ENCODE measurements at regions not wholly inside any gene's neighbourhood (a gene's known extent, or its start where the extent isn't known, plus 50 kb on each side); places are given as distances from the start of the nearest gene placed in this dataset.

- POLR2A ChIA-PET = interaction anchor here in 1 of 2 donors (0.6 kb wide), 1 partner anchor 807 kb away, joined by 3 read pairs; no protein-coding TSS in a partner anchor
- 75% methylated on average over 4 of the region's 8 CpGs for WGBS (ENCODE audit: insufficient coverage)
- no peaks in the 10 kb centered on the region for H3K9me3 ChIP-seq
Observed at GRCh38 chr9:99305124-99305523, 83.0 kb downstream of the SEC61B start.

GRCh38 chr9:99305820-99306811 lies 84.0 kb downstream of the SEC61B start:
- no peaks in the 10 kb centered on the region for H3K36me3 Mint-ChIP-seq
- Histone ChIP-seq H3K9me3 (no peaks in the 10 kb centered on the region), H3K27ac (ENCODE audit: low read length) (no peak overlapping the region), H3K4me3 (ENCODE audit: control insufficient read depth in 1 of 2, extremely low read depth in 1 of 2, low read length in 1 of 2) (no peak overlapping the region), H3K36me3 (ENCODE audit: control insufficient read depth in 2 of 2, extremely low read depth in 1 of 2, insufficient read depth in 1 of 2, low read length in 1 of 2) (no peaks in the 10 kb centered on the region), H3K4me1 (ENCODE audit: control insufficient read depth in 1 of 2, extremely low read depth in 1 of 2, insufficient read depth in 2 of 2, low read length in 2 of 2) (no peaks in the 10 kb centered on the region), H3K27me3 (replicated peaks in 1 of 2; ENCODE audit: control insufficient read depth in 2 of 2, extremely low read depth in 1 of 2, insufficient read depth in 2 of 2, low read length in 1 of 2) (peaks cover 0 to 8% of the 10 kb centered on the region in 2 experiments)
- no peak overlapping the region for H3K27ac Mint-ChIP-seq
- no peak for ATAC-seq (replicated peaks in 1 of 4)
- no peak for DNase-seq
- WGBS (ENCODE audit: insufficient coverage) = 91% methylated on average over 37 of the region's 41 CpGs
- H3K4me1 Mint-ChIP-seq = no peaks in the 10 kb centered on the region
- no peak overlapping the region for H3K4me3 Mint-ChIP-seq
- no peaks in the 10 kb centered on the region for H3K9me3 Mint-ChIP-seq
- ChIA-PET POLR2A (no interaction called here), CTCF (no interaction called here)
- peaks cover 11 to 23% of the 10 kb centered on the region in 2 donors for H3K27me3 Mint-ChIP-seq

More at GRCh38 chr9:99305124-99305523, 83.0 kb downstream of the SEC61B start:
- no peaks in the 10 kb centered on the region for H3K36me3 ChIP-seq (ENCODE audit: control insufficient read depth in 2 of 2, extremely low read depth in 1 of 2, insufficient read depth in 1 of 2, low read length in 1 of 2)
- H3K27ac Mint-ChIP-seq = no peak overlapping the region
- CTCF ChIA-PET = no interaction called here
- H3K4me1 Mint-ChIP-seq = no peaks in the 10 kb centered on the region
- no peak overlapping the region for H3K4me3 Mint-ChIP-seq
- H3K27me3 ChIP-seq (replicated peaks in 1 of 2; ENCODE audit: control insufficient read depth in 2 of 2, extremely low read depth in 1 of 2, insufficient read depth in 2 of 2, low read length in 1 of 2) = peaks cover 0 to 8% of the 10 kb centered on the region in 2 experiments
- peaks cover 11 to 23% of the 10 kb centered on the region in 2 donors for H3K27me3 Mint-ChIP-seq
- no peak overlapping the region for H3K27ac ChIP-seq (ENCODE audit: low read length)
- no peak for DNase-seq
- ATAC-seq (replicated peaks in 1 of 4) = no peak
- H3K36me3 Mint-ChIP-seq = no peaks in the 10 kb centered on the region
- H3K9me3 Mint-ChIP-seq = no peaks in the 10 kb centered on the region
- no peak overlapping the region for H3K4me3 ChIP-seq (ENCODE audit: control insufficient read depth in 1 of 2, extremely low read depth in 1 of 2, low read length in 1 of 2)
- no peaks in the 10 kb centered on the region for H3K4me1 ChIP-seq (ENCODE audit: control insufficient read depth in 1 of 2, extremely low read depth in 1 of 2, insufficient read depth in 2 of 2, low read length in 2 of 2)

GRCh38 chr9:99307851-99308250 lies 85.8 kb downstream of the SEC61B start:
- H3K4me3 Mint-ChIP-seq = no peak overlapping the region
- CTCF ChIA-PET = no interaction called here

GRCh38 chr9:99309141-99309939 lies 87.3 kb downstream of the SEC61B start:
- Mint-ChIP-seq H3K9me3 (no peaks in the 10 kb centered on the region), H3K4me1 (no peaks in the 10 kb centered on the region), H3K27me3 (peaks cover 4 to 7% of the 10 kb centered on the region in 2 donors), H3K4me3 (no peak overlapping the region), H3K36me3 (no peaks in the 10 kb centered on the region), H3K27ac (no peak overlapping the region)
- WGBS (ENCODE audit: insufficient coverage) = no CpG with 5 or more reads among the region's 7 CpGs
- Histone ChIP-seq H3K9me3 (no peaks in the 10 kb centered on the region), H3K36me3 (ENCODE audit: control insufficient read depth in 2 of 2, extremely low read depth in 1 of 2, insufficient read depth in 1 of 2, low read length in 1 of 2) (no peaks in the 10 kb centered on the region), H3K27ac (ENCODE audit: low read length) (no peak overlapping the region), H3K4me3 (ENCODE audit: control insufficient read depth in 1 of 2, extremely low read depth in 1 of 2, low read length in 1 of 2) (no peak overlapping the region), H3K27me3 (replicated peaks in 1 of 2; ENCODE audit: control insufficient read depth in 2 of 2, extremely low read depth in 1 of 2, insufficient read depth in 2 of 2, low read length in 1 of 2) (peaks cover 0 to 8% of the 10 kb centered on the region in 2 experiments), H3K4me1 (ENCODE audit: control insufficient read depth in 1 of 2, extremely low read depth in 1 of 2, insufficient read depth in 2 of 2, low read length in 2 of 2) (no peaks in the 10 kb centered on the region)
- no peak for ATAC-seq (replicated peaks in 1 of 4)
- no peak for DNase-seq
- CTCF ChIA-PET = no interaction called here
- POLR2A ChIA-PET = no interaction called here

More at GRCh38 chr9:99307851-99308250, 85.8 kb downstream of the SEC61B start:
- WGBS (ENCODE audit: insufficient coverage) = 50% methylated on average over 2 of the region's 4 CpGs
- no peaks in the 10 kb centered on the region for H3K36me3 Mint-ChIP-seq
- no peaks in the 10 kb centered on the region for H3K4me1 Mint-ChIP-seq
- H3K4me1 ChIP-seq (ENCODE audit: control insufficient read depth in 1 of 2, extremely low read depth in 1 of 2, insufficient read depth in 2 of 2, low read length in 2 of 2) = no peaks in the 10 kb centered on the region
- H3K27ac ChIP-seq (ENCODE audit: low read length) = no peak overlapping the region
- H3K9me3 ChIP-seq = no peaks in the 10 kb centered on the region
- H3K4me3 ChIP-seq (ENCODE audit: control insufficient read depth in 1 of 2, extremely low read depth in 1 of 2, low read length in 1 of 2) = no peak overlapping the region
- POLR2A ChIA-PET = no interaction called here
- H3K27me3 ChIP-seq (replicated peaks in 1 of 2; ENCODE audit: control insufficient read depth in 2 of 2, extremely low read depth in 1 of 2, insufficient read depth in 2 of 2, low read length in 1 of 2) = peaks cover 0 to 8% of the 10 kb centered on the region in 2 experiments
- DNase-seq = no peak
- no peak overlapping the region for H3K27ac Mint-ChIP-seq
- no peak for ATAC-seq (replicated peaks in 1 of 4)
- H3K9me3 Mint-ChIP-seq = no peaks in the 10 kb centered on the region
- H3K36me3 ChIP-seq (ENCODE audit: control insufficient read depth in 2 of 2, extremely low read depth in 1 of 2, insufficient read depth in 1 of 2, low read length in 1 of 2) = no peaks in the 10 kb centered on the region
- H3K27me3 Mint-ChIP-seq = peaks cover 7 to 16% of the 10 kb centered on the region in 2 donors

DNA sequence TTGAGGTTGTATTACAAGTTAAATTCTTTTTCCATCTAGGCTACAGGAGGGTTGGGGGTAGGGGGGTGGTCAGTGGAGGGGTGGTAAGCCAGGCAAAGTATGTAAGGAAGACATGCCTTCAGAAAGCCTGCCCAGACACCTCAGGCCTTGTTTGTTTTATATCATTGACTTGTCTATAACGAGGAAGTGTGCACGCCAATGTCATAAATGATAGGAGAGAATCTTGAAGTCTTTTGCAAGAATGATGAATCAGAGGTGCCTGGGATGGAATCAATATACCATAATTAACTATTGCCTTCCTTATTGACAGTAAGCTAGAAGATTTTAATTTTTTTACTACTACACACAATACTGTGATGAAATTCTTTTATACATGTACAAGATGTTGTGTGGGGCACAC lies 90.7 kb downstream of the SEC61B start:
- Histone ChIP-seq H3K27ac (ENCODE audit: low read length) (no peak overlapping the region), H3K27me3 (replicated peaks in 1 of 2; ENCODE audit: control insufficient read depth in 2 of 2, extremely low read depth in 1 of 2, insufficient read depth in 2 of 2, low read length in 1 of 2) (peaks cover 0 to 6% of the 10 kb centered on the region in 2 experiments), H3K9me3 (no peaks in the 10 kb centered on the region), H3K36me3 (ENCODE audit: control insufficient read depth in 2 of 2, extremely low read depth in 1 of 2, insufficient read depth in 1 of 2, low read length in 1 of 2) (no peaks in the 10 kb centered on the region), H3K4me1 (ENCODE audit: control insufficient read depth in 1 of 2, extremely low read depth in 1 of 2, insufficient read depth in 2 of 2, low read length in 2 of 2) (no peaks in the 10 kb centered on the region), H3K4me3 (ENCODE audit: control insufficient read depth in 1 of 2, extremely low read depth in 1 of 2, low read length in 1 of 2) (no peak overlapping the region)
- no CpG with 5 or more reads among the region's 2 CpGs for WGBS (ENCODE audit: insufficient coverage)
- peaks cover 12 to 14% of the 10 kb centered on the region in 2 donors for H3K27me3 Mint-ChIP-seq
- ChIA-PET CTCF (no interaction called here), POLR2A (no interaction called here)
- H3K36me3 Mint-ChIP-seq = no peaks in the 10 kb centered on the region
- H3K4me3 Mint-ChIP-seq = no peak overlapping the region
- no peak overlapping the region for H3K27ac Mint-ChIP-seq
- no peak for ATAC-seq (replicated peaks in 1 of 4)
- H3K9me3 Mint-ChIP-seq = no peaks in the 10 kb centered on the region
- no peak for DNase-seq
- no peaks in the 10 kb centered on the region for H3K4me1 Mint-ChIP-seq

- no peak for DNase-seq
- no peak overlapping the region for H3K4me3 ChIP-seq (ENCODE audit: control insufficient read depth in 1 of 2, extremely low read depth in 1 of 2, low read length in 1 of 2)
- ChIA-PET POLR2A (interaction anchor here in 1 of 2 donors (0.9 kb wide), 1 partner anchor 158 kb away, joined by 3 read pairs; no protein-coding TSS in a partner anchor), CTCF (no interaction called here)
- Mint-ChIP-seq H3K36me3 (no peaks in the 10 kb centered on the region), H3K27ac (no peak overlapping the region), H3K4me1 (no peaks in the 10 kb centered on the region), H3K27me3 (peaks cover 25 to 34% of the 10 kb centered on the region in 2 donors), H3K9me3 (no peaks in the 10 kb centered on the region), H3K4me3 (no peak overlapping the region)
- no peaks in the 10 kb centered on the region for H3K36me3 ChIP-seq (ENCODE audit: control insufficient read depth in 2 of 2, extremely low read depth in 1 of 2, insufficient read depth in 1 of 2, low read length in 1 of 2)
- peaks cover 0 to 6% of the 10 kb centered on the region in 2 experiments for H3K27me3 ChIP-seq (replicated peaks in 1 of 2; ENCODE audit: control insufficient read depth in 2 of 2, extremely low read depth in 1 of 2, insufficient read depth in 2 of 2, low read length in 1 of 2)
- no peak overlapping the region for H3K27ac ChIP-seq (ENCODE audit: low read length)
- H3K4me1 ChIP-seq (ENCODE audit: control insufficient read depth in 1 of 2, extremely low read depth in 1 of 2, insufficient read depth in 2 of 2, low read length in 2 of 2) = no peaks in the 10 kb centered on the region
- H3K9me3 ChIP-seq = no peaks in the 10 kb centered on the region
- 100% methylated on average over 1 of the region's 1 CpG for WGBS (ENCODE audit: insufficient coverage)
- no peak for ATAC-seq (replicated peaks in 1 of 4)
Observed at GRCh38 chr9:99319048-99319447, 97.0 kb downstream of the SEC61B start.
